H9 (cell line): ENCODE measurements at regions not wholly inside any gene's neighbourhood (a gene's known extent, or its start where the extent isn't known, plus 50 kb on each side); places are given as distances from the start of the nearest gene placed in this dataset.

Experiments
- DNase-seq: peaks from one replicate; pipeline ENCODE4 v3.0.0-alpha.2; 2017
- H2AFZ ChIP-seq: one replicate; pipeline ENCODE4 v1.6.1; 2013; ENCODE audit warnings: mild to moderate bottlenecking, low read length, control low read depth, moderate library complexity
- H2AK5ac ChIP-seq: 2 replicates; pipeline ENCODE4 v1.6.1; 2013; ENCODE audit warnings: low read length, control low read depth, mixed read lengths; ENCODE audit not compliant: insufficient read length
- H2BK120ac ChIP-seq: one replicate; pipeline ENCODE4 v1.6.1; 2013; ENCODE audit warnings: low read depth, mild to moderate bottlenecking, low read length, control low read depth, inconsistent platforms; ENCODE audit not compliant: poor library complexity, severe bottlenecking
- H2BK12ac ChIP-seq: 2 replicates; pipeline ENCODE4 v1.6.1; 2013; ENCODE audit warnings: low read length, control low read depth, mixed read lengths, low read depth; ENCODE audit not compliant: insufficient read length
- H2BK15ac ChIP-seq: 2 replicates; pipeline ENCODE4 v1.6.1; 2013; ENCODE audit warnings: low read depth, low read length, control low read depth
- H2BK20ac ChIP-seq: one replicate; pipeline ENCODE4 v1.6.1; 2013; ENCODE audit warnings: low read depth, mild to moderate bottlenecking, low read length, control low read depth, inconsistent platforms; ENCODE audit not compliant: poor library complexity, severe bottlenecking
- H2BK5ac ChIP-seq: 2 replicates; pipeline ENCODE4 v1.6.1; 2013; ENCODE audit warnings: low read length, control low read depth, mixed read lengths; ENCODE audit not compliant: insufficient read length
- H3K14ac ChIP-seq: 2 replicates; pipeline ENCODE4 v1.6.1; 2013; ENCODE audit warnings: low read length, control low read depth; ENCODE audit not compliant: insufficient read depth
- H3K18ac ChIP-seq: 2 replicates; pipeline ENCODE4 v1.6.1; 2013; ENCODE audit warnings: low read depth, mild to moderate bottlenecking, mixed read lengths, low read length, control low read depth; ENCODE audit not compliant: insufficient read length
- H3K23ac ChIP-seq: 2 replicates; pipeline ENCODE4 v1.6.1; 2013; ENCODE audit warnings: low read length, control low read depth, mixed read lengths, low read depth; ENCODE audit not compliant: insufficient read length
- H3K23me2 ChIP-seq: 2 replicates; pipeline ENCODE4 v1.6.1; 2013; ENCODE audit warnings: low read depth, mild to moderate bottlenecking, mixed read lengths, low read length, control low read depth; ENCODE audit not compliant: insufficient read length, poor library complexity, severe bottlenecking
- H3K27ac ChIP-seq: 2 replicates; pipeline ENCODE4 v1.5.1; 2013; ENCODE audit warnings: low read length, control low read depth, mixed read lengths, low read depth; ENCODE audit not compliant: insufficient read length
- H3K27me3 ChIP-seq: 2 replicates; pipeline ENCODE4 v1.6.1; 2013; ENCODE audit warnings: low read length, control low read depth, inconsistent platforms; ENCODE audit not compliant: insufficient read depth
- H3K4ac ChIP-seq: 2 replicates; pipeline ENCODE4 v1.6.1; 2013; ENCODE audit warnings: low read depth, mild to moderate bottlenecking, control low read depth, inconsistent platforms, low read length, moderate library complexity
- H3K4me1 ChIP-seq: 2 replicates; pipeline ENCODE4 v1.6.1; 2013; ENCODE audit warnings: low read length, control low read depth, inconsistent platforms; ENCODE audit not compliant: insufficient read depth
- H3K4me2 ChIP-seq: 2 replicates; pipeline ENCODE4 v1.6.1; 2013; ENCODE audit warnings: low read length, control low read depth, mixed read lengths; ENCODE audit not compliant: insufficient read length, insufficient read depth
- H3K56ac ChIP-seq: 2 replicates; pipeline ENCODE4 v1.6.1; 2013; ENCODE audit warnings: low read depth, mild to moderate bottlenecking, mixed read lengths, low read length, control low read depth; ENCODE audit not compliant: insufficient read length
- H3K79me1 ChIP-seq: 2 replicates; pipeline ENCODE4 v1.6.1; 2013; ENCODE audit warnings: low read depth, mild to moderate bottlenecking, moderate library complexity, low read length, control low read depth, inconsistent platforms; ENCODE audit not compliant: insufficient read depth, poor library complexity, severe bottlenecking
- H3K79me2 ChIP-seq: 2 replicates; pipeline ENCODE4 v1.6.1; 2013; ENCODE audit warnings: low read length, control low read depth, inconsistent platforms; ENCODE audit not compliant: insufficient read depth
- H3K9ac ChIP-seq: 2 replicates; pipeline ENCODE4 v1.6.1; 2013; ENCODE audit warnings: low read length, control low read depth, mixed read lengths; ENCODE audit not compliant: insufficient read length; ENCODE audit errors: extremely low read depth
- H3K9me3 ChIP-seq: one replicate; pipeline ENCODE4 v1.6.1; 2013; ENCODE audit warnings: low read depth, low read length, inconsistent platforms; ENCODE audit not compliant: control insufficient read depth
- H3T11ph ChIP-seq: one replicate; pipeline ENCODE4 v1.6.1; 2013; ENCODE audit warnings: mild to moderate bottlenecking, low read length, control low read depth, inconsistent platforms
- H4K20me1 ChIP-seq: one replicate; pipeline ENCODE4 v1.6.1; 2013; ENCODE audit not compliant: control insufficient read depth, insufficient read length, insufficient read depth
- H4K5ac ChIP-seq: 2 replicates; pipeline ENCODE4 v1.6.1; 2013; ENCODE audit warnings: low read depth, mild to moderate bottlenecking, mixed read lengths, low read length, control low read depth; ENCODE audit not compliant: insufficient read length
- H4K8ac ChIP-seq: replicated peaks from 2 replicates; pipeline ENCODE4 v1.6.1; 2013; ENCODE audit warnings: low read length, control low read depth, mixed read lengths, low read depth; ENCODE audit not compliant: insufficient read length
- H4K91ac ChIP-seq: 2 replicates; pipeline ENCODE4 v1.6.1; 2013; ENCODE audit warnings: low read depth, mild to moderate bottlenecking, moderate library complexity, mixed read lengths, low read length, control low read depth; ENCODE audit not compliant: insufficient read length
- H3K27ac Mint-ChIP-seq, 3 experiments: 2 replicates in 2 of 3; 3 replicates in 1 of 3; pipeline ENCODE4 v1.8.0; 2020 to 2021; ENCODE audit warnings: mixed read lengths in 3 of 3, mild to moderate bottlenecking in 1 of 3, moderate library complexity in 1 of 3
- H3K27me3 Mint-ChIP-seq: 2 replicates; pipeline ENCODE4 v1.8.0; 2021; ENCODE audit warnings: low read depth, mild to moderate bottlenecking, moderate library complexity, mixed read lengths
- H3K36me3 Mint-ChIP-seq, 3 experiments: 2 replicates in 2 of 3; 3 replicates in 1 of 3; pipeline ENCODE4 v1.8.0; 2020 to 2021; ENCODE audit warnings: low read depth in 3 of 3, mixed read lengths in 3 of 3; ENCODE audit not compliant: insufficient read depth in 1 of 3
- H3K4me1 Mint-ChIP-seq, 2 experiments: 2 replicates each; pipeline ENCODE4 v1.8.0; 2020; ENCODE audit warnings: mixed read lengths in 2 of 2
- H3K4me3 Mint-ChIP-seq, 2 experiments: 2 replicates in 1 of 2; 3 replicates in 1 of 2; pipeline ENCODE4 v1.8.0; 2020 to 2021; ENCODE audit warnings: mild to moderate bottlenecking in 2 of 2, mixed read lengths in 2 of 2, moderate library complexity in 1 of 2
- H3K9me3 Mint-ChIP-seq, 2 experiments: 2 replicates in 1 of 2; 3 replicates in 1 of 2; pipeline ENCODE4 v1.8.0; 2020; ENCODE audit warnings: mild to moderate bottlenecking in 2 of 2, mixed read lengths in 2 of 2, moderate library complexity in 1 of 2
- WGBS: extraction: QIAGEN DNeasy Blood & Tissue Kit; methylation state at CpG from one replicate; pipeline ENCODE4 v1.1.7; 2013; ENCODE audit warnings: missing lambda C conversion rate, low lambda C conversion rate, mixed read lengths; ENCODE audit not compliant: insufficient read length; ENCODE audit errors: extremely low coverage; 5-methylcytosine and 5-hydroxymethylcytosine counted together
- TF ChIP-seq, protein P1 (sequence below): fragments of 200-600 bp; sonication (generic); conservative IDR thresholded peaks from 3 replicates; pipeline ENCODE4 v1.8.0; 2021; ENCODE audit warnings: antibody characterized with exemption, mild to moderate bottlenecking

DNA sequence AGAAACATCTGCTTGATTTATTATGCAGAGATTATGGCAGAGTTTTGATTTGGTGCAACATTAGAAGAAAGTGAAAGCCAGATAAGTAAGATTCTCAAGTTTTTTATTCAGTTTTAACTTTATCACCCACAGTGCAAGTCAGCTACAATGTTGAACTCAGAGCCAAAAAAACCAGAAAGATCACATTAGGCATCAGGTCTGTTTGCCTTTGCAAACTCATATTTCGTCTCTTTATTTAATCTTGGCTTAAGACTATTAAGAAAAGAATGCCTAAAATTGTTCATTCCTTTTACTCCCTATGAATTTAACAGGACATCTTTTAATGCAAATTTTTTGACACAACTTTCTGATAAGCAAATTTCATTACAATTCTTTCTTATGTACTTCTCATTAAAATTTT, 76.0 kb upstream of the TMEM26 start:
- no peak for DNase-seq
- Histone ChIP-seq H4K5ac (no peak overlapping the region), H4K8ac (no peak overlapping the region), H2BK20ac (no peak overlapping the region), H3K4ac (no peak overlapping the region), H3T11ph (no peak overlapping the region), H3K9ac (no peak overlapping the region), H2BK15ac (no peak overlapping the region), H2BK5ac (no peak overlapping the region), H3K4me1 (no peaks in the 10 kb centered on the region), H3K23me2 (no peaks in the 10 kb centered on the region), H3K18ac (no peak overlapping the region), H3K79me2 (no peaks in the 10 kb centered on the region), H3K14ac (no peak overlapping the region), H2AFZ (no peak overlapping the region), H2BK12ac (no peak overlapping the region), H3K27ac (no peak overlapping the region), H3K27me3 (no peaks in the 10 kb centered on the region), H3K79me1 (no peaks in the 10 kb centered on the region), H2BK120ac (no peak overlapping the region), H4K91ac (no peak overlapping the region), H3K23ac (no peak overlapping the region), H3K9me3 (no peaks in the 10 kb centered on the region), H2AK5ac (no peak overlapping the region), H3K56ac (no peak overlapping the region), H4K20me1 (no peaks in the 10 kb centered on the region), H3K4me2 (no peak overlapping the region)
- Mint-ChIP-seq H3K36me3 (no peaks in the 10 kb centered on the region), H3K4me3 (no peak overlapping the region), H3K9me3 (no peaks in the 10 kb centered on the region; a peak in 1 of 5 replicates), H3K27ac (no peak overlapping the region), H3K27me3 (no peaks in the 10 kb centered on the region), H3K4me1 (no peaks in the 10 kb centered on the region)
- TF ChIP-seq, protein P1, sequence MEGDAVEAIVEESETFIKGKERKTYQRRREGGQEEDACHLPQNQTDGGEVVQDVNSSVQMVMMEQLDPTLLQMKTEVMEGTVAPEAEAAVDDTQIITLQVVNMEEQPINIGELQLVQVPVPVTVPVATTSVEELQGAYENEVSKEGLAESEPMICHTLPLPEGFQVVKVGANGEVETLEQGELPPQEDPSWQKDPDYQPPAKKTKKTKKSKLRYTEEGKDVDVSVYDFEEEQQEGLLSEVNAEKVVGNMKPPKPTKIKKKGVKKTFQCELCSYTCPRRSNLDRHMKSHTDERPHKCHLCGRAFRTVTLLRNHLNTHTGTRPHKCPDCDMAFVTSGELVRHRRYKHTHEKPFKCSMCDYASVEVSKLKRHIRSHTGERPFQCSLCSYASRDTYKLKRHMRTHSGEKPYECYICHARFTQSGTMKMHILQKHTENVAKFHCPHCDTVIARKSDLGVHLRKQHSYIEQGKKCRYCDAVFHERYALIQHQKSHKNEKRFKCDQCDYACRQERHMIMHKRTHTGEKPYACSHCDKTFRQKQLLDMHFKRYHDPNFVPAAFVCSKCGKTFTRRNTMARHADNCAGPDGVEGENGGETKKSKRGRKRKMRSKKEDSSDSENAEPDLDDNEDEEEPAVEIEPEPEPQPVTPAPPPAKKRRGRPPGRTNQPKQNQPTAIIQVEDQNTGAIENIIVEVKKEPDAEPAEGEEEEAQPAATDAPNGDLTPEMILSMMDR = no peak
- no CpG with 5 or more reads among the region's 1 CpG for WGBS
